HEK293 (cell line): ENCODE measurements at regions not wholly inside any gene's neighbourhood (a gene's known extent, or its start where the extent isn't known, plus 50 kb on each side); places are given as distances from the start of the nearest gene placed in this dataset.

Experiments used
- CTCF ChIA-PET: fragments of 350-600 bp; formaldehyde crosslinking; extraction: SDS; loops from one replicate; lab custom pipeline; 2021; ENCODE audit warnings: antibody characterized with exemption; lab: Yijun Ruan, JAX
- POLR2A ChIA-PET: fragments of 300-600 bp; formaldehyde crosslinking; extraction: SDS; loops from one replicate; lab custom pipeline; 2020; ENCODE audit warnings: antibody characterized with exemption, inconsistent platforms; lab: Yijun Ruan, JAX
- H3K27ac ChIP-seq: fragments of 200-500 bp; sonication (Bioruptor generic); 2 replicates; pipeline ENCODE4 v1.5.1; 2014; ENCODE audit warnings: low read depth, low read length, control low read depth, inconsistent platforms; ENCODE audit errors: extremely low read depth
- H3K36me3 ChIP-seq, 2 experiments: fragments of 200-500 bp in 1 of 2; sonication (Bioruptor generic) in 1 of 2; 1 replicate in 1 of 2; 2 replicates in 1 of 2; pipeline ENCODE4 v1.5.1; 2014 to 2017; ENCODE audit warnings: inconsistent platforms in 2 of 2, low read length in 2 of 2; ENCODE audit not compliant: control insufficient read depth in 2 of 2, insufficient read depth in 1 of 2
- H3K4me1 ChIP-seq: fragments of 200-500 bp; sonication (Bioruptor generic); 2 replicates; pipeline ENCODE4 v1.5.1; 2014; ENCODE audit warnings: mild to moderate bottlenecking, low read length, inconsistent platforms; ENCODE audit not compliant: control insufficient read depth, insufficient read depth
- H3K4me3 ChIP-seq: 2 replicates; pipeline ENCODE4 v1.5.1; 2011; ENCODE audit warnings: low read depth, mild to moderate bottlenecking, control low read depth, low read length, moderate library complexity
- H3K9me3 ChIP-seq: fragments of 200-500 bp; sonication (Bioruptor generic); 2 replicates; pipeline ENCODE4 v1.5.1; 2014; ENCODE audit warnings: low read depth, low read length, inconsistent platforms; ENCODE audit not compliant: control insufficient read depth, insufficient read depth
- GLI4 ChIP-seq: fragments of 450-650 bp; formaldehyde crosslinking; IDR thresholded peaks from 2 replicates; pipeline ENCODE4 v1.5.1; 2016; ENCODE audit warnings: missing biosample characterization, missing genetic modification characterization
- HOXA7 ChIP-seq: sonication (generic); formaldehyde crosslinking; IDR thresholded peaks from 2 replicates; pipeline ENCODE4 v1.8.1; 2022; ENCODE audit warnings: missing genetic modification reagents, borderline replicate concordance
- SCRT2 ChIP-seq: fragments of 450-650 bp; formaldehyde crosslinking; IDR thresholded peaks from 2 replicates; pipeline ENCODE4 v1.5.1; 2016; ENCODE audit warnings: missing biosample characterization, missing genetic modification characterization
- ZBTB7A ChIP-seq: fragments of 450-650 bp; formaldehyde crosslinking; IDR thresholded peaks from 2 replicates; pipeline ENCODE4 v1.5.1; 2016; ENCODE audit warnings: low read depth, missing biosample characterization, missing genetic modification characterization
- ZEB2 ChIP-seq: fragments of 450-650 bp; formaldehyde crosslinking; IDR thresholded peaks from 2 replicates; pipeline ENCODE4 v1.5.1; 2016; ENCODE audit warnings: missing biosample characterization, missing genetic modification characterization
- ZFP37 ChIP-seq: fragments of 450-650 bp; formaldehyde crosslinking; IDR thresholded peaks from 2 replicates; pipeline ENCODE4 v1.5.1; 2016; ENCODE audit warnings: missing biosample characterization, missing genetic modification characterization
- ZNF16 ChIP-seq: fragments of 450-650 bp; formaldehyde crosslinking; IDR thresholded peaks from 2 replicates; pipeline ENCODE4 v1.5.1; 2016; ENCODE audit warnings: low read depth, missing biosample characterization, missing genetic modification characterization
- ZNF211 ChIP-seq: fragments of 450-650 bp; formaldehyde crosslinking; IDR thresholded peaks from 2 replicates; pipeline ENCODE4 v1.5.1; 2016; ENCODE audit warnings: low read depth, missing biosample characterization, missing genetic modification characterization
- ZNF223 ChIP-seq: fragments of 450-650 bp; formaldehyde crosslinking; IDR thresholded peaks from 2 replicates; pipeline ENCODE4 v1.5.1; 2016; ENCODE audit warnings: missing biosample characterization, missing genetic modification characterization
- ZNF280C ChIP-seq: fragments of 450-650 bp; formaldehyde crosslinking; IDR thresholded peaks from 2 replicates; pipeline ENCODE4 v1.5.1; 2016; ENCODE audit warnings: missing biosample characterization, missing genetic modification characterization
- ZNF280D ChIP-seq: fragments of 450-650 bp; formaldehyde crosslinking; IDR thresholded peaks from 2 replicates; pipeline ENCODE4 v1.5.1; 2016; ENCODE audit warnings: missing biosample characterization, missing genetic modification characterization
- ZNF398 ChIP-seq: fragments of 450-650 bp; formaldehyde crosslinking; IDR thresholded peaks from 2 replicates; pipeline ENCODE4 v1.5.1; 2017; ENCODE audit warnings: missing biosample characterization, missing genetic modification characterization
- ZNF404 ChIP-seq: fragments of 450-650 bp; formaldehyde crosslinking; IDR thresholded peaks from 2 replicates; pipeline ENCODE4 v1.5.1; 2017; ENCODE audit warnings: missing biosample characterization, missing genetic modification characterization
- ZNF513 ChIP-seq: fragments of 450-650 bp; IDR thresholded peaks from 2 replicates; pipeline ENCODE4 v1.5.1; 2018; ENCODE audit warnings: missing biosample characterization, missing genetic modification characterization
- ZNF571 ChIP-seq: fragments of 450-650 bp; formaldehyde crosslinking; IDR thresholded peaks from 2 replicates; pipeline ENCODE4 v1.5.0; 2017; ENCODE audit warnings: missing biosample characterization, missing genetic modification characterization
- ZNF596 ChIP-seq: fragments of 450-650 bp; IDR thresholded peaks from 2 replicates; pipeline ENCODE4 v1.5.0; 2018; ENCODE audit warnings: missing biosample characterization, mild to moderate bottlenecking, missing genetic modification characterization, moderate library complexity
- ZNF610 ChIP-seq: fragments of 450-650 bp; formaldehyde crosslinking; IDR thresholded peaks from 2 replicates; pipeline ENCODE4 v1.5.1; 2016; ENCODE audit warnings: missing biosample characterization, missing genetic modification characterization, borderline replicate concordance
- ZSCAN16 ChIP-seq: fragments of 450-650 bp; formaldehyde crosslinking; IDR thresholded peaks from 2 replicates; pipeline ENCODE4 v1.5.1; 2016; ENCODE audit warnings: missing biosample characterization, missing genetic modification characterization
- ZSCAN4 ChIP-seq: fragments of 450-650 bp; formaldehyde crosslinking; IDR thresholded peaks from 2 replicates; pipeline ENCODE4 v1.5.1; 2017; ENCODE audit warnings: missing biosample characterization, missing genetic modification characterization

- Histone ChIP-seq H3K36me3 (no peaks in the 10 kb centered on the region), H3K9me3 (no peaks in the 10 kb centered on the region), H3K27ac (no peak overlapping the region), H3K4me3 (no peak overlapping the region), H3K4me1 (no peaks in the 10 kb centered on the region)
- POLR2A ChIA-PET = no interaction called here
- CTCF ChIA-PET = interaction anchor here (0.7 kb wide), 1 partner anchor 422 kb away, joined by 3 read pairs; no protein-coding TSS in a partner anchor
- TF ChIP-seq SCRT2 (tag by site-specific recombination) (no peak), ZNF404 (tag by site-specific recombination) (no peak), ZNF610 (tag by site-specific recombination) (no peak), HOXA7 (no peak), ZSCAN4 (tag by site-specific recombination) (no peak), ZSCAN16 (tag by site-specific recombination) (no peak), ZEB2 (tag by site-specific recombination) (no peak), ZNF223 (no peak), ZNF398 (no peak), ZNF16 (tag by site-specific recombination) (no peak), ZBTB7A (tag by site-specific recombination) (no peak), ZNF280C (tag by site-specific recombination) (no peak), ZNF513 (no peak), ZNF571 (tag by site-specific recombination) (no peak), ZNF211 (tag by site-specific recombination) (no peak), ZFP37 (tag by site-specific recombination) (no peak), GLI4 (tag by site-specific recombination) (no peak), ZNF280D (tag by site-specific recombination) (no peak), ZNF596 (tag by site-specific recombination) (no peak)
These were observed 415.5 kb downstream of the GLRX3 start for GRCh38 chr10:130551676-130552075.
